Heart right ventricle (tissue), 16 donors: ENCODE measurements at regions not wholly inside any gene's neighbourhood (a gene's known extent, or its start where the extent isn't known, plus 50 kb on each side); places are given as distances from the start of the nearest gene placed in this dataset.
"Not testable (repeated sequence)": the region's sequence is repeated elsewhere in the genome, so short reads cannot be mapped to it uniquely, and the experiment has no call there.

ENCODE experiments used
- ATAC-seq, 8 donors: fragments of 200-7000 bp; cut with Tn5 transposase; one replicate each; pipeline ENCODE4 v1.9.1; 2020; ENCODE audit warnings: mild to moderate bottlenecking in 8 of 8, moderate library complexity in 8 of 8, moderate number of reproducible peaks in 1 of 8
- DNase-seq, 2 donors: peaks; one replicate each; pipeline ENCODE4 v3.0.0-alpha.2; 2020
- H3K27ac ChIP-seq, 10 donors: fragments of 200-600 bp; sonication (generic) in 2 of 10; one replicate each; pipeline versions ENCODE4 v1.5.0 to v1.8.0; 2020 to 2022; ENCODE audit warnings: mild to moderate bottlenecking in 3 of 10
- H3K27me3 ChIP-seq, 7 donors: fragments of 200-600 bp; one replicate each; pipeline ENCODE4 v1.8.0; 2021 to 2022; ENCODE audit warnings: mild to moderate bottlenecking in 2 of 7
- H3K36me3 ChIP-seq, 9 donors: fragments of 200-600 bp; sonication (generic) in 1 of 9; one replicate each; pipeline versions ENCODE4 v1.5.0 to v1.8.0; 2020 to 2022; ENCODE audit warnings: mild to moderate bottlenecking in 2 of 9
- H3K4me1 ChIP-seq, 9 donors: fragments of 200-600 bp; sonication (generic) in 1 of 9; one replicate each; pipeline versions ENCODE4 v1.5.0 to v1.8.0; 2020 to 2022; ENCODE audit warnings: mild to moderate bottlenecking in 4 of 9
- H3K4me3 ChIP-seq, 10 donors: fragments of 200-600 bp; sonication (generic) in 2 of 10; one replicate each; pipeline versions ENCODE4 v1.5.0 to v1.8.0; 2020 to 2022; ENCODE audit warnings: mild to moderate bottlenecking in 7 of 10, moderate library complexity in 2 of 10
- H3K9me3 ChIP-seq, 11 donors: fragments of 200-600 bp in 10 of 11; sonication (generic) in 2 of 11; one replicate each; pipeline versions ENCODE4 v1.5.0 to v1.8.0; 2013 to 2022; ENCODE audit warnings: mild to moderate bottlenecking in 2 of 11, control low read depth in 1 of 11, moderate library complexity in 1 of 11
- CTCF ChIP-seq, 9 donors: fragments of 200-600 bp; sonication (generic) in 2 of 9; IDR thresholded peaks; one replicate each; pipeline versions ENCODE4 v1.5.0 to v1.8.0; 2021 to 2022; ENCODE audit warnings: antibody characterized with exemption in 9 of 9, mild to moderate bottlenecking in 5 of 9, moderate library complexity in 1 of 9
- WGBS, 2 donors: extraction: QIAGEN DNeasy Blood & Tissue Kit; methylation state at CpG; one replicate each; pipeline ENCODE4 v1.1.7; 2013; ENCODE audit warnings: inconsistent platforms in 1 of 2; 5-methylcytosine and 5-hydroxymethylcytosine counted together
- intact Hi-C, 10 donors: fragments of 100-400 bp; cut with DNase I; formaldehyde crosslinking; loops; one replicate each; pipeline versions ENCODE4 v1.11.1 to v1.14.2; 2022
- donor health status: Arrhythmogenic right ventricular cardiomyopathy.
- donor health status: ischemic (EF 13 %, LVEDD 7.1; RV severe dilation, severe dysfunction).
- donor health status: healthy with polysubstance abuse.
- donor health status: DM: no; HTN: yes; CAD: no.
- donor health status: DM: no; HTN: no; CAD: no.
- donor health status: ischemic (EF 25% LVEDD 6.9; RV normal size, moderate dysfunction).
- donor health status: ischemic (EF 25% LVEDD 5.7; RV mildly dilated, moderate dysfunction).
- donor health status: healthy.
- donor health status: DM: yes; HTN: yes; CAD: no.
- donor health status: Ischemic cardiomyopathy.
- donor health status: ischemic (EF 35%, LVEDD 5.7; RV mildly dilated, moderate dysfunction).
- donor health status: nonischemic (EF 11% LVEDD 7.7; RV severe dilation, severe dysfunction).
- donor health status: DM: yes; HTN: yes; CAD: no.
- donor health status: PGD.
- donor health status: ischemic (EF 29% LVEDD 5.4; RV normal size, mild dysfunction).
- donor health status: nonischemic (EF 23%, LVEDD 6.1; RV moderate dilation, normal function).

- peaks cover 0 to 14% (median 0%) of the 10 kb centered on the region in 11 donors for H3K9me3 ChIP-seq
- 91 to 92% methylated on average over 5 of the region's 5 CpGs for WGBS, 2 donors
- H3K4me1 ChIP-seq = no peaks in the 10 kb centered on the region
- no peak overlapping the region for H3K27ac ChIP-seq
- ATAC-seq (no peak), DNase-seq (no peak)
- H3K4me3 ChIP-seq = no peak overlapping the region
- TF ChIP-seq CTCF (IDR thresholded peaks at IDR 0.05) = no peak
- intact Hi-C loops = no loop called here
- no peaks in the 10 kb centered on the region for H3K36me3 ChIP-seq
- peaks cover 0 to 5% (median 0%) of the 10 kb centered on the region in 7 donors for H3K27me3 ChIP-seq
Observed at GRCh38 chr2:64887565-64887964, 101.6 kb upstream of the SLC1A4 start.

- intact Hi-C loops = no loop called here
Observed at GRCh38 chr2:64888591-64889309, 100.4 kb upstream of the SLC1A4 start.

GRCh38 chr2:64889803-64890202 is 99.4 kb upstream of the SLC1A4 start:
- no peaks in the 10 kb centered on the region for H3K36me3 ChIP-seq
- no peak for TF ChIP-seq CTCF (IDR thresholded peaks at IDR 0.05)
- H3K4me1 ChIP-seq = no peaks in the 10 kb centered on the region
- ATAC-seq = no peak
- no peak overlapping the region for H3K27ac ChIP-seq
- H3K4me3 ChIP-seq = no peak overlapping the region
- H3K27me3 ChIP-seq = peaks cover 0 to 5% (median 0%) of the 10 kb centered on the region in 7 donors
- DNase-seq = no peak
- WGBS, 2 donors = 78 to 81% methylated on average over 4 of the region's 4 CpGs
- intact Hi-C loops = no loop called here
- H3K9me3 ChIP-seq = peaks cover 0 to 14% (median 0%) of the 10 kb centered on the region in 11 donors

More at GRCh38 chr2:64888591-64889309, 100.4 kb upstream of the SLC1A4 start:
- H3K27ac ChIP-seq = no peak overlapping the region
- H3K27me3 ChIP-seq = peaks cover 0 to 5% (median 0%) of the 10 kb centered on the region in 7 donors
- H3K4me3 ChIP-seq = no peak overlapping the region
- 75 to 76% methylated on average over 11 of the region's 11 CpGs for WGBS, 2 donors
- no peak for DNase-seq
- ATAC-seq = no peak
- H3K9me3 ChIP-seq = peaks cover 0 to 14% (median 0%) of the 10 kb centered on the region in 11 donors
- no peaks in the 10 kb centered on the region for H3K4me1 ChIP-seq
- peak in 5 of 9 donors; percentile 9 to 25 (median 20) for TF ChIP-seq CTCF (IDR thresholded peaks at IDR 0.05)
- no peaks in the 10 kb centered on the region for H3K36me3 ChIP-seq

GRCh38 chr2:64896572-64896971 is 92.6 kb upstream of the SLC1A4 start:
- H3K36me3 ChIP-seq, H3K27me3 ChIP-seq, H3K9me3 ChIP-seq, intact Hi-C loops, ATAC-seq, H3K27ac ChIP-seq, DNase-seq, H3K4me1 ChIP-seq, H3K4me3 ChIP-seq: not testable (repeated sequence)
- 94 to 96% methylated on average over 3 of the region's 3 CpGs for WGBS, 2 donors
